Loucy (cell line): ENCODE measurements at regions not wholly inside any gene's neighbourhood (a gene's known extent, or its start where the extent isn't known, plus 50 kb on each side); places are given as distances from the start of the nearest gene placed in this dataset.

Experiments
- H2AFZ ChIP-seq: fragments of 200-600 bp; sonication (generic); 2 replicates; pipeline ENCODE4 v1.6.0; 2016; ENCODE audit warnings: antibody characterized with exemption, mild to moderate bottlenecking, low read length, moderate library complexity
- H3F3A ChIP-seq: fragments of 200-600 bp; 2 replicates; pipeline ENCODE4 v1.6.0; 2016; ENCODE audit warnings: antibody characterized with exemption, low read depth, mild to moderate bottlenecking
- H3K27me3 ChIP-seq: fragments of 200-600 bp; sonication (generic); 2 replicates; pipeline ENCODE4 v1.6.1; 2014; ENCODE audit warnings: low read length, mild to moderate bottlenecking; ENCODE audit not compliant: insufficient read depth, poor library complexity, severe bottlenecking
- H3K36me3 ChIP-seq: fragments of 200-600 bp; sonication (generic); 2 replicates; pipeline ENCODE4 v1.6.1; 2016; ENCODE audit warnings: low read length; ENCODE audit not compliant: insufficient read depth
- H3K4me1 ChIP-seq: fragments of 200-600 bp; sonication (generic); 2 replicates; pipeline ENCODE4 v1.5.1; 2014; ENCODE audit warnings: low read length, mild to moderate bottlenecking; ENCODE audit not compliant: insufficient read depth, poor library complexity, severe bottlenecking
- H3K4me2 ChIP-seq: fragments of 200-600 bp; sonication (generic); 2 replicates; pipeline ENCODE4 v1.6.0; 2014; ENCODE audit warnings: antibody characterized with exemption, low read length, low read depth, mild to moderate bottlenecking; ENCODE audit not compliant: poor library complexity, severe bottlenecking
- H3K4me3 ChIP-seq: fragments of 200-600 bp; sonication (generic); 2 replicates; pipeline ENCODE4 v1.5.1; 2014; ENCODE audit warnings: low read length, mild to moderate bottlenecking, mixed read lengths; ENCODE audit not compliant: poor library complexity, severe bottlenecking
- H3K79me2 ChIP-seq: fragments of 200-600 bp; sonication (generic); 2 replicates; pipeline ENCODE4 v1.6.1; 2014; ENCODE audit warnings: low read length; ENCODE audit not compliant: insufficient read depth
- H3K9ac ChIP-seq: fragments of 200-600 bp; sonication (generic); 2 replicates; pipeline ENCODE4 v1.6.0; 2014; ENCODE audit warnings: mild to moderate bottlenecking, low read depth, low read length, moderate library complexity; ENCODE audit not compliant: poor library complexity, severe bottlenecking
- H3K9me2 ChIP-seq: fragments of 200-600 bp; sonication (generic); replicated peaks from 2 replicates; pipeline ENCODE4 v1.6.1; 2016; ENCODE audit warnings: low read depth, low read length, mixed read lengths
- H3K9me3 ChIP-seq: fragments of 200-600 bp; sonication (generic); 2 replicates; pipeline ENCODE4 v1.6.1; 2014; ENCODE audit warnings: mild to moderate bottlenecking, antibody characterized with exemption, low read length, low read depth; ENCODE audit not compliant: insufficient read depth
- H4K20me1 ChIP-seq: fragments of 200-600 bp; sonication (generic); 2 replicates; pipeline ENCODE4 v1.6.0; 2014; ENCODE audit warnings: antibody characterized with exemption, low read length, mild to moderate bottlenecking; ENCODE audit not compliant: insufficient read depth, poor library complexity, severe bottlenecking
- CTCF ChIP-seq: fragments of 200-600 bp; sonication (generic); conservative IDR thresholded peaks from 2 replicates; pipeline ENCODE4 v1.5.1; 2014; ENCODE audit warnings: mild to moderate bottlenecking, antibody characterized with exemption, low read length
- EZH2phosphoT487 ChIP-seq: fragments of 200-600 bp; IDR thresholded peaks from 2 replicates; pipeline ENCODE4 v1.6.1; 2018; ENCODE audit warnings: antibody characterized with exemption, mild to moderate bottlenecking, moderate library complexity, borderline replicate concordance

- TF ChIP-seq CTCF (peak; percentile 46), EZH2phosphoT487 (no peak)
- Histone ChIP-seq H3K36me3 (no peaks in the 10 kb centered on the region), H3K4me2 (peak overlapping the region; percentile 77), H3K9me3 (no peaks in the 10 kb centered on the region), H3K9me2 (no peaks in the 10 kb centered on the region), H3K79me2 (peaks cover 12% of the 10 kb centered on the region), H3K9ac (peak overlapping the region; percentile 83), H3K4me1 (peaks cover 83% of the 10 kb centered on the region), H4K20me1 (no peaks in the 10 kb centered on the region), H3K27me3 (no peaks in the 10 kb centered on the region), H3F3A (peaks cover 25% of the 10 kb centered on the region), H2AFZ (peak overlapping the region; percentile 16; the same call in 1 of the 2 replicates), H3K4me3 (peak overlapping the region; percentile 57)
Measured at GRCh38 chr4:108359986-108360681, 191.4 kb upstream of the LEF1 start.

- H3K4me2 ChIP-seq, result peak overlapping the region; percentile 77
- no peaks in the 10 kb centered on the region for H3K9me2 ChIP-seq
- no peaks in the 10 kb centered on the region for H3K9me3 ChIP-seq
- H3K4me1 ChIP-seq, result peaks cover 91% of the 10 kb centered on the region
- H3K79me2 ChIP-seq, result peaks cover 12% of the 10 kb centered on the region
- H3K27me3 ChIP-seq, result no peaks in the 10 kb centered on the region
- peak overlapping the region; percentile 57 for H3K4me3 ChIP-seq
- TF ChIP-seq EZH2phosphoT487, result no peak
- no peak for TF ChIP-seq CTCF
- H3F3A ChIP-seq, result peaks cover 25% of the 10 kb centered on the region
- no peak overlapping the region for H2AFZ ChIP-seq
- H3K9ac ChIP-seq, result peak overlapping the region; percentile 83
- no peaks in the 10 kb centered on the region for H4K20me1 ChIP-seq
- H3K36me3 ChIP-seq, result no peaks in the 10 kb centered on the region
Measured at GRCh38 chr4:108359130-108359985, 190.6 kb upstream of the LEF1 start.

GRCh38 chr4:108355902-108356535 is 187.3 kb upstream of the LEF1 start:
- H3K4me2 ChIP-seq, result peak overlapping the region; percentile 50
- H3K9ac ChIP-seq, result peak overlapping the region; percentile 56
- TF ChIP-seq EZH2phosphoT487 (no peak), CTCF (no peak)
- no peaks in the 10 kb centered on the region for H4K20me1 ChIP-seq
- peaks cover 22% of the 10 kb centered on the region for H3F3A ChIP-seq
- H3K9me2 ChIP-seq, result no peaks in the 10 kb centered on the region
- H3K4me1 ChIP-seq, result peaks cover 95% of the 10 kb centered on the region
- no peaks in the 10 kb centered on the region for H3K27me3 ChIP-seq
- H3K9me3 ChIP-seq, result no peaks in the 10 kb centered on the region
- H3K79me2 ChIP-seq, result peaks cover 12% of the 10 kb centered on the region
- peak overlapping the region; percentile 30 for H3K4me3 ChIP-seq
- H2AFZ ChIP-seq, result no peak overlapping the region; the same call in 1 of the 2 replicates
- H3K36me3 ChIP-seq, result no peaks in the 10 kb centered on the region
